BLaER1 treated with 17β-estradiol and CSF1 and Interleukin-3, amounts not matched to agents 10 nM and 100 nM (cell line): ENCODE measurements at regions not wholly inside any gene's neighbourhood (a gene's known extent, or its start where the extent isn't known, plus 50 kb on each side); places are given as distances from the start of the nearest gene placed in this dataset.
"Not testable (repeated sequence)": the region's sequence is repeated elsewhere in the genome, so short reads cannot be mapped to it uniquely, and the experiment has no call there.

Source experiments
- H3K27ac ChIP-seq, 11 experiments: shearing (Covaris generic); formaldehyde crosslinking; 2 replicates each; pipeline ENCODE4 v1.8.1; 2022
- H3K27me3 ChIP-seq, 11 experiments: shearing (Covaris generic); formaldehyde crosslinking; 2 replicates each; pipeline ENCODE4 v1.8.1; 2022
- H3K36me3 ChIP-seq, 11 experiments: shearing (Covaris generic); formaldehyde crosslinking; 2 replicates each; pipeline ENCODE4 v1.8.1; 2022
- H3K4me1 ChIP-seq, 10 experiments: shearing (Covaris generic); formaldehyde crosslinking; 2 replicates each; pipeline ENCODE4 v1.8.1; 2022
- H3K4me2 ChIP-seq, 11 experiments: shearing (Covaris generic); formaldehyde crosslinking; 2 replicates each; pipeline ENCODE4 v1.8.1; 2022
- H3K4me3 ChIP-seq, 10 experiments: shearing (Covaris generic); formaldehyde crosslinking; 2 replicates each; pipeline ENCODE4 v1.8.1; 2022
- H3K9ac ChIP-seq, 11 experiments: shearing (Covaris generic); formaldehyde crosslinking; 2 replicates each; pipeline ENCODE4 v1.8.1; 2022
- H3K9me3 ChIP-seq, 11 experiments: shearing (Covaris generic); formaldehyde crosslinking; replicated peaks in 1 of 11; 2 replicates each; pipeline ENCODE4 v1.8.1; 2022
- H4K20me1 ChIP-seq, 11 experiments: shearing (Covaris generic); formaldehyde crosslinking; 2 replicates each; pipeline ENCODE4 v1.8.1; 2022
- Cebpa-rat ChIP-seq, 11 experiments: shearing (Covaris generic); IDR thresholded peaks; 2 replicates each; pipeline ENCODE4 v1.8.1; 2022

GRCh38 chr4:159925770-159926169, 822.9 kb downstream of the RAPGEF2 start:
- no peaks in the 10 kb centered on the region for H3K36me3 ChIP-seq
- no peaks in the 10 kb centered on the region for H3K27me3 ChIP-seq
- no peak overlapping the region for H3K9ac ChIP-seq
- H3K4me3 ChIP-seq: no peak overlapping the region; a peak in 1 of 20 replicates
- no peaks in the 10 kb centered on the region for H3K4me1 ChIP-seq
- H3K9me3 ChIP-seq: peaks cover 38 to 49% (median 47%) of the 10 kb centered on the region in 11 experiments
- H3K4me2 ChIP-seq: no peak overlapping the region
- H4K20me1 ChIP-seq: no peaks in the 10 kb centered on the region
- no peak overlapping the region for H3K27ac ChIP-seq
- no peak for TF ChIP-seq Cebpa-rat (IDR thresholded peaks at IDR 0.05)

- H3K4me1 ChIP-seq: no peaks in the 10 kb centered on the region
- no peaks in the 10 kb centered on the region for H4K20me1 ChIP-seq
- H3K27me3 ChIP-seq: no peaks in the 10 kb centered on the region
- H3K4me2 ChIP-seq: no peak overlapping the region
- H3K4me3 ChIP-seq: no peak overlapping the region
- no peak for TF ChIP-seq Cebpa-rat (IDR thresholded peaks at IDR 0.05)
- no peak overlapping the region for H3K9ac ChIP-seq
- no peak overlapping the region for H3K27ac ChIP-seq
- peaks cover 38 to 49% (median 47%) of the 10 kb centered on the region in 11 experiments for H3K9me3 ChIP-seq
- H3K36me3 ChIP-seq: no peaks in the 10 kb centered on the region
Measured at GRCh38 chr4:159926871-159927270, 824.0 kb downstream of the RAPGEF2 start.

DNA sequence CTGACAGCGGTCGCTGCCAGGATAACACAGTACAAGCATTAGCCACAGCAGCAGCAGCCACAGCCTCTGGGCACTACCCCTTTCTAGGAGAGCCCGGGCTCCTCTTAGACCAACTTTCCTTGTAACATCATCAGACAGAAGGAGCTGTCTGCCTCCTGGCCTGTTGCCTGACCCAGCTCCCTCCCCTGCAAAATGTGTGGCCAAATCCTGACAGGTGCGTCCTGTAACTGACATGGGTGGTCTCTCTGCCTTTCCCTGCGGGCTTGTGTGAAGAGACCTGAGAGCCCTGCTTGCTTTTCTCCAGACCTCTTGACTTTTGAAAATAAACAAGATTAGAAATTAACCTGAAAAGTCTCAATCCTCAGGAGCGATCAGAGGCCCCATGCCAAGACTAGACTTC, 824.9 kb downstream of the RAPGEF2 start:
- Histone ChIP-seq H3K4me1 (no peaks in the 10 kb centered on the region), H3K36me3 (no peaks in the 10 kb centered on the region), H3K27ac (no peak overlapping the region), H3K9me3 (peaks cover 38 to 49% (median 47%) of the 10 kb centered on the region in 11 experiments), H3K4me2 (no peak overlapping the region), H4K20me1 (no peaks in the 10 kb centered on the region), H3K27me3 (no peaks in the 10 kb centered on the region), H3K4me3 (no peak overlapping the region), H3K9ac (no peak overlapping the region)
- TF ChIP-seq Cebpa-rat (IDR thresholded peaks at IDR 0.05): no peak

DNA sequence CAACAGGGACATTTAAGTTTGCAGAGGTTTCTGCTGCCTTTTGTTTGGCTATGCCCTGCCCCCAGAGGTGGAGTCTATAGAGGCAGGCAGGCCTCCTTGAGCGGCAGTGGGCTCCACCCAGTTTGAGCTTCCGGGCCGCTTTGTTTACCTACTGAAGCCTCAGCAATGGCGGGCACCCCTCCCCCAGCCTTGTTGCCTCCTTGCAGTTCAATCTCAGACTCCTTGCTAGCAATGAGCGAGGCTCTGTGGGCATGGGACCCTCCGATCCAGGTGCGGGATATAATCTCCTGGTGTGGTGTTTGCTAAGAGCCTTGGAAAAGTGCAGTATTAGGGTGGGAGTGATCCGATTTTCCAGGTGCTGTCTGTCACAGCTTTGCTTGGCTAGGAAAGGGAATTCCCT, 831.7 kb downstream of the RAPGEF2 start:
- H3K27me3 ChIP-seq, H3K9ac ChIP-seq, H3K4me1 ChIP-seq: not testable (repeated sequence)

DNA sequence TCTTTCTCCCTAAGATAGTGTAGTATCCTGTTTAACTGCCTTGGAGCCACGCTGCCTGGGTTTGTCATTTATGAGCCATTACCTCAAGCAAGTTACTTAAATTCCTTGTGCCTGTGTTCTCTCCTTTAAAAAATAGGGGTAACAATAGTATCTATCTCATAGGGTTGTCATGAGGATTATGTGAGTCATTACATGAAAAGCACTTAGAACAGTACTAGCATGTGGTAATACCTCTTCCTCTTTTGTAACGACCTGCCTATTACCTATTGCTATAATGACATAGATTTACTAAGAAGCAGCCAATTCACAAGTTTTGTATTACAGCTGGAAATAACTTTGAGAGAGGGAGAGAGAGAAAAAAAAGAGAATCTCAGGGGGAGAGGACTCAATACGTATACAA, 834.7 kb downstream of the RAPGEF2 start:
- Histone ChIP-seq H3K4me3 (no peak overlapping the region), H3K9ac (no peak overlapping the region), H4K20me1 (no peaks in the 10 kb centered on the region), H3K36me3 (no peaks in the 10 kb centered on the region), H3K4me2 (no peak overlapping the region), H3K4me1 (no peaks in the 10 kb centered on the region), H3K27me3 (no peaks in the 10 kb centered on the region), H3K27ac (no peak overlapping the region), H3K9me3 (peaks cover 11 to 21% (median 16%) of the 10 kb centered on the region in 11 experiments; a peak in 20 of 22 replicates)
- TF ChIP-seq Cebpa-rat (IDR thresholded peaks at IDR 0.05): no peak

More for the DNA sequence above, 831.7 kb downstream of the RAPGEF2 start:
- H4K20me1 ChIP-seq, H3K36me3 ChIP-seq, H3K4me2 ChIP-seq, H3K4me3 ChIP-seq, H3K27ac ChIP-seq: not testable (repeated sequence)
- peaks cover 11 to 17% (median 14%) of the 10 kb centered on the region in 11 experiments; a peak in 20 of 22 replicates for H3K9me3 ChIP-seq

DNA sequence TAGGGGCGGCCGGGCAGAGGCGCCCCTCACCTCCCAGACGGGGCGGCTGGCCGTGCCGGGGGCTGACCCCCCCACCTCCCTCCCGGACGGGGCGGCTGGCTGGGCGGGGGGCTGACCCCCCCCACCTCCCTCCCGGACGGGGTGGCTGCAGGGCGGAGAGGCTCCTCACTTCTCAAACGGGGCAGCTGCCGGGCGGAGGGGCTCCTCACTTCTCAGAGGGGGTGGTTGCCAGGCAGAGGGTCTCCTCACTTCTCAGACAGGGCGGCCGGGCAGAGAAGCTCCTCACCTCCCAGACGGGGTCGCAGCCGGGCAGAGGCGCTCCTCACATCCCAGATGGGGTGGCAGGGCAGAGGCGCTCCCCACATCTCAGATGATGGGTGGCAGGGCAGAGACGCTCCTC, 836.8 kb downstream of the RAPGEF2 start:
- not testable (repeated sequence) for H3K4me3 ChIP-seq, H3K4me2 ChIP-seq, H3K4me1 ChIP-seq, H3K27ac ChIP-seq, H3K27me3 ChIP-seq, H4K20me1 ChIP-seq, H3K36me3 ChIP-seq, H3K9ac ChIP-seq
- peaks cover 6 to 13% (median 10%) of the 10 kb centered on the region in 11 experiments; a peak in 19 of 22 replicates for H3K9me3 ChIP-seq

GRCh38 chr4:159941076-159941475, 838.2 kb downstream of the RAPGEF2 start:
- H3K4me3 ChIP-seq: no peak overlapping the region
- no peak overlapping the region for H3K9ac ChIP-seq
- no peak for TF ChIP-seq Cebpa-rat (IDR thresholded peaks at IDR 0.05)
- H3K27ac ChIP-seq: no peak overlapping the region
- H3K4me2 ChIP-seq: no peak overlapping the region
- no peaks in the 10 kb centered on the region for H3K27me3 ChIP-seq
- H3K36me3 ChIP-seq: no peaks in the 10 kb centered on the region
- peaks cover 0 to 5% (median 3%) of the 10 kb centered on the region in 11 experiments; a peak in 9 of 22 replicates for H3K9me3 ChIP-seq
- H4K20me1 ChIP-seq: no peaks in the 10 kb centered on the region
- H3K4me1 ChIP-seq: no peaks in the 10 kb centered on the region

DNA sequence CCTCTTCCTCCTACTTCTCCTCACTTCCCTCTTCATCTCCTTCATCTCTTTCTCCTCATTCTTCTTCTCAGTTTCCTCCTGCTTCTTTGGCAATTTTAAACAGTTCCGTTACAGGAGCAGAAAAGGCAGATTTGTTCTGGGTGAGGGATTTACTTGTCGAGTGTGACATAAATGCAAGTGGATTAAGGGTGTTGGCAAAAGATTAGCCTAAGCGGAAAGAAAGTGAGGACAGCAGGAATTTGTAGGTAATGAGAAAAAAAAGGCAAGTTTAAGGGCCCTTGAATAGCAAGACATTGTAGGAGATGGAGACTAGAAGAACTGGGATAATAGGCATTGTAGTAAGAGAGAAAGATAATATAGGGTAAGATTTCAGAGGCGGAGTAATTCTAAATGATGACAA, 841.6 kb downstream of the RAPGEF2 start:
- Histone ChIP-seq H3K9me3 (peaks cover 0 to 5% (median 3%) of the 10 kb centered on the region in 11 experiments; a peak in 9 of 22 replicates), H3K4me1 (no peaks in the 10 kb centered on the region), H3K27ac (no peak overlapping the region), H3K4me2 (no peak overlapping the region), H4K20me1 (no peaks in the 10 kb centered on the region), H3K27me3 (no peaks in the 10 kb centered on the region), H3K36me3 (no peaks in the 10 kb centered on the region), H3K4me3 (no peak overlapping the region), H3K9ac (no peak overlapping the region)
- TF ChIP-seq Cebpa-rat (IDR thresholded peaks at IDR 0.05): no peak

DNA sequence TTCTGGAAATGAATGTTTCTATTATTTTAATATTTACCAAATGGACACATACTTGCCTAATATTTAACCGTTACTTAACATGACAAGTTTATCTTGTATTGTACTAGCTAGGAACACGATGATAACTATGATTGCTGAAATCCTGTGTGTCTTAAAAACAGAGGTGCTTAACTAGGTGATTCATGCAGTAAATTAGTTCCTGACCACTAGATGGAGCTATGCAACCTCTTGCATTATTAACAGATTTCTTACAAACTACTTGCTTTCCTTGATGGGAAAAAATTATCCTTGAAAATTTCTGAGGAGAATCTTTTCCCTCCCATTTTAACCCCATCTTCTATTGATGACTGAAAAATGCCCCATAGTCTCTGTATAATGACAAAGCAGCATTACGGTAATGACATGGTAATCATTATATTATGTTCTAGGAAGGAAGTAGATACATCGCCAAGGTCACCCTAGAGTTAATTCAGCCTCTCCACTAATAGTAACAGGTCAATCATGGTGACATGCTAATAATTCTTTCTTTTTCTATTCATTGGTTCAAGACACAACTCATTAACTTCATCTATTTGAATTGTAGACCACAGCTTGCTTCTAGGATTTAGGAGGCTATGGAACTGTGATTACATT, 844.2 kb downstream of the RAPGEF2 start:
- no peak overlapping the region for H3K9ac ChIP-seq
- TF ChIP-seq Cebpa-rat (IDR thresholded peaks at IDR 0.05): no peak
- H3K4me3 ChIP-seq: no peak overlapping the region
- 0 out of 20 replicates have a peak, but pooled peaks cover 0 to 3% (median 0%) of the 10 kb centered on the region in 10 experiments for H3K4me1 ChIP-seq
- no peaks in the 10 kb centered on the region for H3K36me3 ChIP-seq
- H3K4me2 ChIP-seq: no peak overlapping the region
- no peaks in the 10 kb centered on the region for H3K9me3 ChIP-seq
- no peak overlapping the region for H3K27ac ChIP-seq
- H3K27me3 ChIP-seq: no peaks in the 10 kb centered on the region
- no peaks in the 10 kb centered on the region for H4K20me1 ChIP-seq

GRCh38 chr4:159950707-159951106, 847.8 kb downstream of the RAPGEF2 start:
- 0 out of 20 replicates have a peak, but pooled peaks cover 0 to 3% (median 0%) of the 10 kb centered on the region in 10 experiments for H3K4me1 ChIP-seq
- no peaks in the 10 kb centered on the region for H4K20me1 ChIP-seq
- no peak for TF ChIP-seq Cebpa-rat (IDR thresholded peaks at IDR 0.05)
- H3K36me3 ChIP-seq: no peaks in the 10 kb centered on the region
- no peaks in the 10 kb centered on the region for H3K27me3 ChIP-seq
- H3K9ac ChIP-seq: no peak overlapping the region
- H3K4me3 ChIP-seq: no peak overlapping the region
- no peaks in the 10 kb centered on the region for H3K9me3 ChIP-seq
- no peak overlapping the region for H3K4me2 ChIP-seq
- no peak overlapping the region for H3K27ac ChIP-seq
